Spleen (tissue), 11 donors: ENCODE measurements at regions not wholly inside any gene's neighbourhood (a gene's known extent, or its start where the extent isn't known, plus 50 kb on each side); places are given as distances from the start of the nearest gene placed in this dataset.

Experiments used
- DNase-seq: peaks from one replicate; pipeline ENCODE4 v3.0.0-alpha.2; 2020
- H3K27ac ChIP-seq, 8 donors: fragments of 200-600 bp; sonication (generic) in 7 of 8; 1 replicate in 4 of 8; 2 replicates in 4 of 8; pipeline versions ENCODE4 v1.5.0 to v1.8.0; 2016 to 2021; ENCODE audit warnings: inconsistent platforms in 4 of 8, mild to moderate bottlenecking in 4 of 8, moderate library complexity in 1 of 8
- H3K27me3 ChIP-seq, 7 donors: fragments of 200-600 bp; sonication (generic) in 6 of 7; replicated peaks in 1 of 7; 1 replicate in 4 of 7; 2 replicates in 3 of 7; pipeline versions ENCODE4 v1.5.0 to v1.8.0; 2016 to 2021; ENCODE audit warnings: inconsistent platforms in 3 of 7, mild to moderate bottlenecking in 1 of 7
- H3K36me3 ChIP-seq, 6 donors: fragments of 200-600 bp; sonication (generic) in 5 of 6; 1 replicate in 4 of 6; 2 replicates in 2 of 6; pipeline versions ENCODE4 v1.5.0 to v1.8.0; 2016 to 2021; ENCODE audit warnings: inconsistent platforms in 2 of 6
- H3K4me1 ChIP-seq, 6 donors: fragments of 200-600 bp; sonication (generic) in 5 of 6; 1 replicate in 3 of 6; 2 replicates in 3 of 6; pipeline versions ENCODE4 v1.5.0 to v1.8.0; 2016 to 2021; ENCODE audit warnings: inconsistent platforms in 3 of 6
- H3K4me3 ChIP-seq, 8 donors: fragments of 200-600 bp; sonication (generic) in 7 of 8; 1 replicate in 4 of 8; 2 replicates in 4 of 8; pipeline versions ENCODE4 v1.5.0 to v1.8.0; 2016 to 2021; ENCODE audit warnings: inconsistent platforms in 4 of 8, mild to moderate bottlenecking in 4 of 8, moderate library complexity in 2 of 8
- H3K9me3 ChIP-seq, 8 donors: fragments of 200-600 bp; sonication (generic) in 7 of 8; 1 replicate in 4 of 8; 2 replicates in 4 of 8; pipeline versions ENCODE4 v1.5.0 to v1.8.0; 2016 to 2021; ENCODE audit warnings: inconsistent platforms in 4 of 8
- POLR2A ChIP-seq, 3 donors: fragments of 450-650 bp; IDR thresholded peaks; one replicate each; pipeline ENCODE4 v1.5.1; 2017; ENCODE audit warnings: antibody characterized with exemption in 3 of 3, mild to moderate bottlenecking in 1 of 3
- POLR2AphosphoS5 ChIP-seq, 3 donors: sonication (generic); formaldehyde crosslinking; IDR thresholded peaks; one replicate each; pipeline ENCODE4 v1.5.1; 2017; ENCODE audit warnings: antibody characterized with exemption in 3 of 3
- WGBS, 5 donors: extraction: QIAGEN DNeasy Blood & Tissue Kit in 3 of 5; methylation state at CpG; one replicate each; pipeline versions ENCODE4 v1.1.5 to v1.1.7; 2013 to 2018; 5-methylcytosine and 5-hydroxymethylcytosine counted together
- intact Hi-C: fragments of 100-400 bp; cut with DNase I; formaldehyde crosslinking; loops from one replicate; pipeline ENCODE4 v1.15.0; 2023; ENCODE audit warnings: low total_unique reads
- TF ChIP-seq, protein P1 (sequence below), 11 experiments: fragments of 200-600 bp in 7 of 11; fragments of 450-650 bp in 4 of 11; sonication (generic) in 4 of 11; IDR thresholded peaks in 8 of 11; conservative IDR thresholded peaks in 3 of 11; 1 replicate in 7 of 11; 2 replicates in 4 of 11; pipeline versions ENCODE4 v1.4.0 to v1.8.0; 2016 to 2021; ENCODE audit warnings: antibody characterized with exemption in 11 of 11, inconsistent platforms in 4 of 11, mild to moderate bottlenecking in 1 of 11
- donor health status: healthy with polysubstance abuse.
- donor health status: DM: no; HTN: no; CAD: no; lungs with moderate emphysema.
- donor health status: DM: no; HTN: no; CAD: no.
- donor health status: Bipolar disorder and iron deficiency.
- donor health status: healthy.
- donor health status: DM: no; HTN: no; CAD: no.
- donor health status: DM: yes; HTN: yes; CAD: no.

DNA sequence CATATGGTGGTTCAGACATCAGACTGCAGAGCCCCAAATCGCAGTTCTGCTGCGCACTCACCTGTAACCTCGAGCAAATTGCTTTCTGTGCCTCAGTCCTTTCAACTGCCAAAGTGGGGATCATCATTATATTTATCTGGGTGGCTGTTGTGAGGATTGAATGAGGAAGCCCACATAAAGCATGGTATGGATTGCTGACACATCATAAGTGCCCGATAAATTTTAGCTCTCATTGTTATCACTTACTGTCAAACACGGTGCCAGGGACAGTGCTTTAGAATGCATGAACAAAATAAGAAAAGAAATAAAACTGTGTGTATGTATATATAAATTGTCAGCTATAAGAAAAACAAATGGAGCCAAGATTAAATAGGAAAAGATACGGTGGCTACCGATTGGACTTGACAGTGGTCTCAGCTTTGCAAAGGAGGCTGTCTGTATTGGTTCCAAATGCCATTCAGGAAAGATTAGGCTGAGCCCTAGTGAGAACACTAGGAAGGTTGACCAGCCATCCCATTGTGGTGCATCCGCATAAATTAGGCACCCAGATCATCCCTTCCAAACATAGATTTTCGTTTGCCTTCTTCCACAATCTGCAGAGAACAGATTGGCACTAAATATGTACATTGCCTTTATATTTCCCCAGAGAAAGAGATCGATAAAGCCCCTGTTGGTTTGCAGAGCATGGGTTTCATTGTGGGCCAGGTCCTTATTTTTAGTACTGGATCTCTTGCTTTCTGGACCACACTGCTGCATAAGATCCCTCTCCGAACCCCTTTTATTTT is 91.8 kb upstream of the KAZN start:
- TF ChIP-seq POLR2A (IDR thresholded peaks at IDR 0.05) (no peak), POLR2AphosphoS5 (IDR thresholded peaks at IDR 0.05) (no peak)
- TF ChIP-seq, protein P1, sequence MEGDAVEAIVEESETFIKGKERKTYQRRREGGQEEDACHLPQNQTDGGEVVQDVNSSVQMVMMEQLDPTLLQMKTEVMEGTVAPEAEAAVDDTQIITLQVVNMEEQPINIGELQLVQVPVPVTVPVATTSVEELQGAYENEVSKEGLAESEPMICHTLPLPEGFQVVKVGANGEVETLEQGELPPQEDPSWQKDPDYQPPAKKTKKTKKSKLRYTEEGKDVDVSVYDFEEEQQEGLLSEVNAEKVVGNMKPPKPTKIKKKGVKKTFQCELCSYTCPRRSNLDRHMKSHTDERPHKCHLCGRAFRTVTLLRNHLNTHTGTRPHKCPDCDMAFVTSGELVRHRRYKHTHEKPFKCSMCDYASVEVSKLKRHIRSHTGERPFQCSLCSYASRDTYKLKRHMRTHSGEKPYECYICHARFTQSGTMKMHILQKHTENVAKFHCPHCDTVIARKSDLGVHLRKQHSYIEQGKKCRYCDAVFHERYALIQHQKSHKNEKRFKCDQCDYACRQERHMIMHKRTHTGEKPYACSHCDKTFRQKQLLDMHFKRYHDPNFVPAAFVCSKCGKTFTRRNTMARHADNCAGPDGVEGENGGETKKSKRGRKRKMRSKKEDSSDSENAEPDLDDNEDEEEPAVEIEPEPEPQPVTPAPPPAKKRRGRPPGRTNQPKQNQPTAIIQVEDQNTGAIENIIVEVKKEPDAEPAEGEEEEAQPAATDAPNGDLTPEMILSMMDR (IDR thresholded peaks at IDR 0.05 in 8 of 11, conservative IDR thresholded peaks at IDR 0.05 in 3 of 11) = no peak
- H3K4me3 ChIP-seq = no peak overlapping the region
- intact Hi-C loops = no loop called here
- H3K36me3 ChIP-seq = no peaks in the 10 kb centered on the region
- peaks cover 0 to 15% (median 0%) of the 10 kb centered on the region in 7 donors for H3K27me3 ChIP-seq
- whole genome bisulfite sequencing, 5 donors = 84 to 86% (median 85%) methylated on average over 11 of the region's 11 CpGs
- DNase-seq = no peak
- H3K9me3 ChIP-seq = no peaks in the 10 kb centered on the region
- H3K27ac ChIP-seq = no peak overlapping the region
- H3K4me1 ChIP-seq = no peaks in the 10 kb centered on the region

DNA sequence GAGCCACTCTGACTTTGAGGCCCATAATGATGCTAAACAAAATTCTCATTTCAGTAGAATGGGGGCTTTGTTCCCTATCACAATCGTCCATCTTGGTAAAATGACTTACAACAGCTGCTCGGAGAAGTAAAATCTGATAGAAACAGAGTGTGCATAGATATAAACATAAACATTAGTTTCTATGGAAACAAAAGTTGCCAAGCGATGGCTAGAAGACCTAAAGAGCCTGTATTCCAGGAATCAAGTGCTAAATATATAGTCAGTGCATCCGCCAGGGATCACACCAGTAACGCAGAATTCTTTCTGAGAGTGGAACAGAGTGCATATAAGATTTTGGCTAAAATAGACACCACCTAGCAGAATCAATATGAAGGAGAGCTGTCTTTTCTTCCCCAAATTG is 91.2 kb upstream of the KAZN start:
- Histone ChIP-seq H3K4me3 (no peak overlapping the region), H3K4me1 (no peaks in the 10 kb centered on the region), H3K36me3 (no peaks in the 10 kb centered on the region), H3K27ac (no peak overlapping the region), H3K9me3 (no peaks in the 10 kb centered on the region), H3K27me3 (peaks cover 0 to 15% (median 0%) of the 10 kb centered on the region in 7 donors)
- no peak for TF ChIP-seq POLR2A (IDR thresholded peaks at IDR 0.05)
- TF ChIP-seq POLR2AphosphoS5 (IDR thresholded peaks at IDR 0.05) = no peak
- TF ChIP-seq, protein P1 (IDR thresholded peaks at IDR 0.05 in 8 of 11, conservative IDR thresholded peaks at IDR 0.05 in 3 of 11) = no peak
- DNase-seq = no peak
- WGBS, 5 donors = 57 to 72% (median 67%) methylated on average over 5 of the region's 5 CpGs
- intact Hi-C loops = no loop called here

DNA sequence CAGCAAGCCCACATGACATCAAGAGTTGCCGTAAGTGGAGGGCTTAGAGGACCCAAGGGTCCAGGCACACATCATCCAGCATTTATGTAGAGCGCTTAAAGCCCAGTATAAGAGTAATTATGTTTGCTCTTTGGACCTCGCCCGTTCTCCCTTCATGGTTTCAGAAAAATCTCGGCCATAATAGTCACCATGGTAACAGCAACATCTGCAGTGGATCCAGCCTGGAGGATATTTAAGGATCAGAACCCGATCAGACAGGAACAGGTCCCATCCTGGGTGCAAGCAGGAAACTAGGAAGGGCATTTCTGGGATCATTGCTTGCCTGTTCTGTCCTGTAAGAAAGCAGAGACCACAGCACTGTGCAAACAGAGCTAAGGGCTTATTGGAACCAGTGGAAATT is 89.9 kb upstream of the KAZN start:
- Histone ChIP-seq H3K27me3 (peaks cover 0 to 19% (median 0%) of the 10 kb centered on the region in 7 donors), H3K4me1 (no peaks in the 10 kb centered on the region), H3K36me3 (no peaks in the 10 kb centered on the region), H3K4me3 (no peak overlapping the region), H3K27ac (no peak overlapping the region), H3K9me3 (no peaks in the 10 kb centered on the region)
- no peak for DNase-seq
- 80 to 90% (median 86%) methylated on average over 6 of the region's 6 CpGs for WGBS, 5 donors
- TF ChIP-seq, protein P1 (IDR thresholded peaks at IDR 0.05 in 8 of 11, conservative IDR thresholded peaks at IDR 0.05 in 3 of 11) = no peak
- TF ChIP-seq POLR2AphosphoS5 (IDR thresholded peaks at IDR 0.05) = no peak
- no peak for TF ChIP-seq POLR2A (IDR thresholded peaks at IDR 0.05)
- intact Hi-C loops = no loop called here

DNA sequence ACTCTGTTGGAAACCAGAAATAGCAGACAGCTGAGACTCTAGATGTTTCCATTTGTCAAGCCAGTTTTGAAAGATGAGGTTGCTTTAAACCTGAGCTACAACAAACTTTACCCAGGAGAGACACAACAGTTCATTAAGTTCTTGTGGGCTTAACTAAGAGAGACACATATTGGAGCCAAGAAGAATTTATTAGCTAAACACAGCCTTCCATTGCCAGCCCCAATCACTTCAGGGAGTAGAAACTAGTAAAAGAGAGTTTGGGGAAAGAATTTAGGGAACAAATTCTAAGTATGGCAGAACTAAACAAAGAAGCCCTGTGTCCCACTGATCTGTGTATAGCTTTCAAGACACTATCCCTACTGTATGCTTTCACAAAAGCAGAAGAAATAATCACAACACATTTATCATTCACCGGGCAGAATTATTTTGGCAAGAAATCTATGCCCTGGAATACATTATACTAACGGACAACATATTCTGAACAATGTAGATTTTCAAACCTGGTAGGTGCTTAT is 87.3 kb upstream of the KAZN start:
- WGBS, 5 donors = 86 to 97% (median 91%) methylated on average over 2 of the region's 2 CpGs
- Histone ChIP-seq H3K9me3 (no peaks in the 10 kb centered on the region), H3K4me1 (no peaks in the 10 kb centered on the region), H3K4me3 (no peak overlapping the region), H3K36me3 (no peaks in the 10 kb centered on the region), H3K27ac (no peak overlapping the region), H3K27me3 (peaks cover 0 to 19% (median 0%) of the 10 kb centered on the region in 7 donors)
- intact Hi-C loops = no loop called here
- TF ChIP-seq, protein P1 (IDR thresholded peaks at IDR 0.05 in 8 of 11, conservative IDR thresholded peaks at IDR 0.05 in 3 of 11) = no peak
- TF ChIP-seq POLR2AphosphoS5 (IDR thresholded peaks at IDR 0.05) (no peak), POLR2A (IDR thresholded peaks at IDR 0.05) (no peak)
- no peak for DNase-seq
